ENCODE measurements at regions not wholly inside any gene's neighbourhood (a gene's known extent, or its start where the extent isn't known, plus 50 kb on each side); places are given as distances from the start of the nearest gene placed in this dataset.

- Histone ChIP-seq H3K9ac (ENCODE audit: extremely low read depth, insufficient read length, low read length) (no peak overlapping the region), H3K79me2 (ENCODE audit: insufficient read depth, low read length) (no peaks in the 10 kb centered on the region), H3K4ac (ENCODE audit: low read depth, low read length) (no peak overlapping the region), H3T11ph (ENCODE audit: low read length) (no peak overlapping the region), H3K27me3 (ENCODE audit: insufficient read depth, low read length) (no peaks in the 10 kb centered on the region), H3K27ac (ENCODE audit: insufficient read length, low read depth, low read length) (no peak overlapping the region), H2BK15ac (ENCODE audit: low read depth, low read length) (no peak overlapping the region), H3K23ac (ENCODE audit: insufficient read length, low read depth, low read length) (no peak overlapping the region), H2AK5ac (ENCODE audit: insufficient read length, low read length) (no peak overlapping the region), H3K14ac (ENCODE audit: insufficient read depth, low read length) (no peak overlapping the region), H4K20me1 (ENCODE audit: control insufficient read depth, insufficient read depth, insufficient read length) (no peaks in the 10 kb centered on the region), H3K4me1 (ENCODE audit: insufficient read depth, low read length) (no peaks in the 10 kb centered on the region), H2AFZ (ENCODE audit: low read length) (no peak overlapping the region), H3K79me1 (ENCODE audit: insufficient read depth, low read depth, low read length, poor library complexity, severe bottlenecking) (no peaks in the 10 kb centered on the region), H3K23me2 (ENCODE audit: insufficient read length, low read depth, low read length, poor library complexity, severe bottlenecking) (no peaks in the 10 kb centered on the region), H4K8ac (replicated peaks; ENCODE audit: insufficient read length, low read depth, low read length) (no peak overlapping the region), H2BK120ac (ENCODE audit: low read depth, low read length, poor library complexity, severe bottlenecking) (no peak overlapping the region), H3K18ac (ENCODE audit: insufficient read length, low read depth, low read length) (no peak overlapping the region), H4K5ac (ENCODE audit: insufficient read length, low read depth, low read length) (no peak overlapping the region), H2BK20ac (ENCODE audit: low read depth, low read length, poor library complexity, severe bottlenecking) (no peak overlapping the region), H4K91ac (ENCODE audit: insufficient read length, low read depth, low read length) (no peak overlapping the region), H2BK5ac (ENCODE audit: insufficient read length, low read length) (no peak overlapping the region), H3K56ac (ENCODE audit: insufficient read length, low read depth, low read length) (no peak overlapping the region), H3K4me2 (ENCODE audit: insufficient read depth, insufficient read length, low read length) (no peak overlapping the region), H3K9me3 (ENCODE audit: control insufficient read depth, low read depth, low read length) (no peaks in the 10 kb centered on the region), H2BK12ac (ENCODE audit: insufficient read length, low read depth, low read length) (no peak overlapping the region)
- no peak for DNase-seq
- Mint-ChIP-seq H3K27ac (no peak overlapping the region), H3K4me3 (no peak overlapping the region), H3K9me3 (no peaks in the 10 kb centered on the region), H3K36me3 (ENCODE audit: insufficient read depth in 1 of 3, low read depth in 3 of 3) (no peaks in the 10 kb centered on the region), H3K4me1 (no peaks in the 10 kb centered on the region), H3K27me3 (ENCODE audit: low read depth) (no peaks in the 10 kb centered on the region)
- no peak for TF ChIP-seq CTCF (conservative IDR thresholded peaks at IDR 0.05)
- no CpG with 5 or more reads among the region's 3 CpGs for WGBS (ENCODE audit: extremely low coverage, insufficient read length, low lambda C conversion rate)
Observed at GRCh38 chr5:107306594-107306993, 364.1 kb downstream of the EFNA5 start.
